Osteocyte (in vitro differentiated cells): ENCODE measurements at regions not wholly inside any gene's neighbourhood (a gene's known extent, or its start where the extent isn't known, plus 50 kb on each side); places are given as distances from the start of the nearest gene placed in this dataset.

Experiments used
- DNase-seq: peaks from one replicate; pipeline ENCODE4 v3.0.0; 2021; ENCODE audit warnings: mixed read lengths; ENCODE audit not compliant: unreplicated experiment; ENCODE audit errors: extremely low spot score
- H3K27ac Mint-ChIP-seq: one replicate; pipeline ENCODE4 v1.8.0; 2021; ENCODE audit warnings: mild to moderate bottlenecking, mixed read lengths; ENCODE audit not compliant: unreplicated experiment
- H3K27me3 Mint-ChIP-seq: one replicate; pipeline ENCODE4 v1.8.0; 2021; ENCODE audit warnings: mixed read lengths; ENCODE audit not compliant: unreplicated experiment
- H3K36me3 Mint-ChIP-seq: one replicate; pipeline ENCODE4 v1.8.0; 2021; ENCODE audit warnings: mixed read lengths; ENCODE audit not compliant: unreplicated experiment
- H3K4me1 Mint-ChIP-seq: one replicate; pipeline ENCODE4 v1.8.0; 2021; ENCODE audit warnings: mixed read lengths; ENCODE audit not compliant: unreplicated experiment
- H3K4me3 Mint-ChIP-seq: one replicate; pipeline ENCODE4 v1.8.0; 2021; ENCODE audit warnings: mild to moderate bottlenecking, moderate library complexity, mixed read lengths; ENCODE audit not compliant: unreplicated experiment
- H3K9me3 Mint-ChIP-seq: one replicate; pipeline ENCODE4 v1.8.0; 2021; ENCODE audit warnings: mixed read lengths; ENCODE audit not compliant: unreplicated experiment
- CTCF ChIP-seq: fragments of 200-600 bp; sonication (generic); IDR thresholded peaks from 2 replicates; pipeline ENCODE4 v1.5.0; 2021; ENCODE audit warnings: antibody characterized with exemption, mild to moderate bottlenecking, moderate library complexity

- no peaks in the 10 kb centered on the region for H3K36me3 Mint-ChIP-seq
- DNase-seq, result no peak
- H3K27me3 Mint-ChIP-seq, result no peaks in the 10 kb centered on the region
- no peak for TF ChIP-seq CTCF
- no peak overlapping the region for H3K27ac Mint-ChIP-seq
- no peak overlapping the region for H3K4me3 Mint-ChIP-seq
- H3K9me3 Mint-ChIP-seq, result peaks cover 33% of the 10 kb centered on the region
- no peaks in the 10 kb centered on the region for H3K4me1 Mint-ChIP-seq
Observed at GRCh38 chr16:5455110-5455509, 357.5 kb upstream of the EEF2KMT start.

GRCh38 chr16:5454349-5454748 lies 356.8 kb upstream of the EEF2KMT start:
- DNase-seq, result no peak
- no peak for TF ChIP-seq CTCF
- no peak overlapping the region for H3K4me3 Mint-ChIP-seq
- no peaks in the 10 kb centered on the region for H3K36me3 Mint-ChIP-seq
- H3K27ac Mint-ChIP-seq, result no peak overlapping the region
- H3K4me1 Mint-ChIP-seq, result no peaks in the 10 kb centered on the region
- H3K9me3 Mint-ChIP-seq, result peaks cover 30% of the 10 kb centered on the region
- H3K27me3 Mint-ChIP-seq, result no peaks in the 10 kb centered on the region

GRCh38 chr16:5451641-5452040 lies 354.0 kb upstream of the EEF2KMT start:
- DNase-seq, result no peak
- no peak for TF ChIP-seq CTCF
- H3K4me1 Mint-ChIP-seq, result no peaks in the 10 kb centered on the region
- no peaks in the 10 kb centered on the region for H3K27me3 Mint-ChIP-seq
- H3K36me3 Mint-ChIP-seq, result no peaks in the 10 kb centered on the region
- H3K27ac Mint-ChIP-seq, result no peak overlapping the region
- H3K4me3 Mint-ChIP-seq, result no peak overlapping the region
- H3K9me3 Mint-ChIP-seq, result peaks cover 30% of the 10 kb centered on the region

GRCh38 chr16:5450409-5451104 lies 353.0 kb upstream of the EEF2KMT start:
- no peak overlapping the region for H3K4me3 Mint-ChIP-seq

GRCh38 chr16:5449901-5450300 lies 352.3 kb upstream of the EEF2KMT start:
- H3K27me3 Mint-ChIP-seq, result no peaks in the 10 kb centered on the region
- DNase-seq, result no peak
- no peak overlapping the region for H3K4me3 Mint-ChIP-seq
- H3K27ac Mint-ChIP-seq, result no peak overlapping the region
- H3K9me3 Mint-ChIP-seq, result peaks cover 25% of the 10 kb centered on the region
- TF ChIP-seq CTCF, result no peak
- H3K36me3 Mint-ChIP-seq, result no peaks in the 10 kb centered on the region
- no peaks in the 10 kb centered on the region for H3K4me1 Mint-ChIP-seq

More at GRCh38 chr16:5450409-5451104, 353.0 kb upstream of the EEF2KMT start:
- no peak for TF ChIP-seq CTCF
- DNase-seq, result no peak
- Mint-ChIP-seq H3K4me1 (no peaks in the 10 kb centered on the region), H3K36me3 (no peaks in the 10 kb centered on the region), H3K27me3 (no peaks in the 10 kb centered on the region), H3K9me3 (peaks cover 27% of the 10 kb centered on the region), H3K27ac (no peak overlapping the region)
